HPDE6-E6E7 (cell line): ENCODE measurements at regions not wholly inside any gene's neighbourhood (a gene's known extent, or its start where the extent isn't known, plus 50 kb on each side); places are given as distances from the start of the nearest gene placed in this dataset.
A peak's percentile ranks its signal among the peaks of the same experiment; 100 is the strongest.

Experiments
- DNase-seq: peaks from one replicate; pipeline ENCODE4 v3.0.0; 2011; ENCODE audit warnings: missing footprints; ENCODE audit errors: extremely low spot score

GRCh38 chr5:74316064-74316603, 324.4 kb downstream of the ENC1 start:
- peak; percentile 92 for DNase-seq

GRCh38 chr5:74314906-74315305, 325.6 kb downstream of the ENC1 start:
- DNase-seq, result peak; percentile 22

GRCh38 chr5:74313896-74314295, 326.6 kb downstream of the ENC1 start:
- DNase-seq, result no peak

- no peak for DNase-seq
These were observed 327.8 kb downstream of the ENC1 start for GRCh38 chr5:74312746-74313145.

- no peak for DNase-seq
These were observed 328.6 kb downstream of the ENC1 start for GRCh38 chr5:74311961-74312360.

GRCh38 chr5:74310997-74311930, 329.3 kb downstream of the ENC1 start:
- no peak for DNase-seq

GRCh38 chr5:74310386-74310785, 330.1 kb downstream of the ENC1 start:
- no peak for DNase-seq

GRCh38 chr5:74309050-74309449, 331.5 kb downstream of the ENC1 start:
- no peak for DNase-seq

GRCh38 chr5:74306845-74307244, 333.7 kb downstream of the ENC1 start:
- no peak for DNase-seq

- no peak for DNase-seq
These were observed 336.0 kb downstream of the ENC1 start for GRCh38 chr5:74304536-74304935.

- DNase-seq, result no peak
These were observed 336.9 kb downstream of the ENC1 start for GRCh38 chr5:74303578-74303977.

GRCh38 chr5:74301576-74301975, 339.0 kb downstream of the ENC1 start:
- no peak for DNase-seq

GRCh38 chr5:74300808-74301389, 339.6 kb downstream of the ENC1 start:
- DNase-seq, result no peak

GRCh38 chr5:74299833-74300232, 340.7 kb downstream of the ENC1 start:
- no peak for DNase-seq

- DNase-seq, result no peak
These were observed 343.7 kb downstream of the ENC1 start for GRCh38 chr5:74296685-74297408.

- DNase-seq, result no peak
These were observed 344.9 kb downstream of the ENC1 start for GRCh38 chr5:74295676-74296075.

- no peak for DNase-seq
These were observed 345.4 kb downstream of the ENC1 start for GRCh38 chr5:74295141-74295540.

GRCh38 chr5:74294231-74294705, 346.3 kb downstream of the ENC1 start:
- no peak for DNase-seq

GRCh38 chr5:74293182-74293581, 347.3 kb downstream of the ENC1 start:
- no peak for DNase-seq

GRCh38 chr5:74290634-74291241, 349.8 kb downstream of the ENC1 start:
- DNase-seq, result no peak

- DNase-seq, result no peak
These were observed 350.8 kb downstream of the ENC1 start for GRCh38 chr5:74289691-74290090.

GRCh38 chr5:74289238-74289637, 351.3 kb downstream of the ENC1 start:
- no peak for DNase-seq
